Keratinocyte (primary cell): ENCODE measurements at regions not wholly inside any gene's neighbourhood (a gene's known extent, or its start where the extent isn't known, plus 50 kb on each side); places are given as distances from the start of the nearest gene placed in this dataset.

Experiments used
- DNase-seq: peaks from one replicate; pipeline ENCODE4 v3.0.0-alpha.2; 2011; ENCODE audit warnings: low read depth, missing footprints, low spot score
- FAIRE-seq: peaks from 2 replicates; lab custom pipeline; 2011; peaks lifted over from hg19 to GRCh38; lab: Jason Lieb, UNC
- H2AFZ ChIP-seq: 2 replicates; pipeline ENCODE4 v1.6.0; 2012; ENCODE audit warnings: low read length, control low read depth, inconsistent platforms; ENCODE audit not compliant: control insufficient read depth
- H3K27ac ChIP-seq: 2 replicates; pipeline ENCODE4 v1.5.1; 2011; ENCODE audit warnings: low read length; ENCODE audit not compliant: control insufficient read depth, insufficient read depth
- H3K27me3 ChIP-seq: 3 replicates; pipeline ENCODE4 v1.6.0; 2011; ENCODE audit warnings: low read length; ENCODE audit not compliant: control insufficient read depth, insufficient read depth; ENCODE audit errors: extremely low read depth
- H3K36me3 ChIP-seq, 2 experiments: 2 replicates in 1 of 2; 3 replicates in 1 of 2; pipeline ENCODE4 v1.5.1; 2011; ENCODE audit warnings: low read length in 2 of 2, mild to moderate bottlenecking in 1 of 2; ENCODE audit not compliant: control insufficient read depth in 2 of 2, insufficient read depth in 2 of 2; ENCODE audit errors: extremely low read depth in 1 of 2
- H3K4me1 ChIP-seq: 3 replicates; pipeline ENCODE4 v1.5.1; 2011; ENCODE audit warnings: low read length; ENCODE audit not compliant: control insufficient read depth, insufficient read depth; ENCODE audit errors: extremely low read depth
- H3K4me2 ChIP-seq: 3 replicates; pipeline ENCODE4 v1.6.0; 2011; ENCODE audit warnings: low read depth, low read length; ENCODE audit not compliant: control insufficient read depth, insufficient read depth; ENCODE audit errors: extremely low read depth
- H3K4me3 ChIP-seq, 3 experiments: fragments of 200-600 bp in 1 of 3; sonication (generic) in 1 of 3; 2 replicates in 2 of 3; 3 replicates in 1 of 3; pipeline ENCODE4 v1.5.1; 2011 to 2016; ENCODE audit warnings: low read length in 3 of 3, mild to moderate bottlenecking in 3 of 3, control low read depth in 2 of 3, inconsistent platforms in 1 of 3, low read depth in 1 of 3, mixed read lengths in 1 of 3, mixed run types in 1 of 3, moderate library complexity in 1 of 3; ENCODE audit not compliant: control insufficient read depth in 2 of 3, insufficient read depth in 2 of 3; ENCODE audit errors: extremely low read depth in 1 of 3
- H3K79me2 ChIP-seq: 2 replicates; pipeline ENCODE4 v1.6.0; 2012; ENCODE audit warnings: low read length; ENCODE audit not compliant: control insufficient read depth, insufficient read depth
- H3K9ac ChIP-seq: 3 replicates; pipeline ENCODE4 v1.6.0; 2011; ENCODE audit warnings: low read length; ENCODE audit not compliant: control insufficient read depth, insufficient read depth; ENCODE audit errors: extremely low read depth
- H3K9me1 ChIP-seq: 3 replicates; pipeline ENCODE4 v1.6.0; 2011; ENCODE audit warnings: low read length; ENCODE audit not compliant: control insufficient read depth, insufficient read depth; ENCODE audit errors: extremely low read depth
- H3K9me3 ChIP-seq: 2 replicates; pipeline ENCODE4 v1.5.1; 2012; ENCODE audit warnings: low read depth, low read length; ENCODE audit not compliant: control insufficient read depth
- H4K20me1 ChIP-seq: 3 replicates; pipeline ENCODE4 v1.6.0; 2011; ENCODE audit warnings: low read length; ENCODE audit not compliant: control insufficient read depth, insufficient read depth; ENCODE audit errors: extremely low read depth
- EZH2 ChIP-seq: IDR thresholded peaks from one replicate; pipeline ENCODE4 v1.6.1; 2012; ENCODE audit warnings: inconsistent platforms, mild to moderate bottlenecking, low read length, moderate library complexity
- dilution Hi-C: fragments of 300-500 bp; cut with MboI; formaldehyde crosslinking; loops from one replicate; pipeline ENCODE4 v1.7.0; 2020; ENCODE audit warnings: low sequenced_read_pairs; ENCODE audit not compliant: extremely low pct_ligation_motif_present
- TF ChIP-seq, protein P1 (sequence below), 3 experiments: IDR thresholded peaks in 1 of 3; conservative IDR thresholded peaks in 1 of 3; optimal IDR thresholded peaks in 1 of 3; 2 replicates in 2 of 3; 3 replicates in 1 of 3; pipeline versions ENCODE3 to v1.5.1; 2011; ENCODE audit warnings: low read length in 3 of 3, mild to moderate bottlenecking in 3 of 3, moderate library complexity in 2 of 3, control low read depth in 1 of 3, inconsistent platforms in 1 of 3; ENCODE audit not compliant: insufficient read depth in 2 of 3; ENCODE audit errors: extremely low read depth in 1 of 3

DNA sequence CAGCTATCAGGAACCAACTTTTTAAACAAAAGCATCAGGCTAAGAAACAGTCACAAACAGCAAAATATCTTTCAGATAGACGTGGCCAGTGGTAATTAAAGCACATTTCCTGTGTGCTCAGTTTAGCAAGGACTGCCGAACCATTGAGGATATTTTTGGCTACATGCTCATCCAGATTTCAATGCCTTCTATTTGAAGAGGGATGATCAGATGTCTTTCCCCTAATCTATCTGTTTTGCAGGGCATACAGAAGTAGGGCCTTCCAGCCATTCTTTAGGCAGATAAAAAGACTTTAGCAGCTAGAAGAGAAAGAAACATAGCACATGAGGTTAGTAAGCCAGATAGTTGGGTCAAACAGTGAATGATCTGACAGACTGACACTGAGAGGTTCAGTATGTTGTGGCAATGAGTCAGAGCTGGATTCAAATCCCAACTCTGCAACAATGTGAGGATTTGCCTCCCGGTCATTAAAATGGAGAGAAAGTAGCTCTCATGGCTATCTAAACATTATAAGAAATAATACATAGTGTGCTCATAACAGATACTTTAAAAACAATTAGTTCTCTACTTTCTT lies 100.0 kb upstream of the PRKG2 start:
- TF ChIP-seq, protein P1, sequence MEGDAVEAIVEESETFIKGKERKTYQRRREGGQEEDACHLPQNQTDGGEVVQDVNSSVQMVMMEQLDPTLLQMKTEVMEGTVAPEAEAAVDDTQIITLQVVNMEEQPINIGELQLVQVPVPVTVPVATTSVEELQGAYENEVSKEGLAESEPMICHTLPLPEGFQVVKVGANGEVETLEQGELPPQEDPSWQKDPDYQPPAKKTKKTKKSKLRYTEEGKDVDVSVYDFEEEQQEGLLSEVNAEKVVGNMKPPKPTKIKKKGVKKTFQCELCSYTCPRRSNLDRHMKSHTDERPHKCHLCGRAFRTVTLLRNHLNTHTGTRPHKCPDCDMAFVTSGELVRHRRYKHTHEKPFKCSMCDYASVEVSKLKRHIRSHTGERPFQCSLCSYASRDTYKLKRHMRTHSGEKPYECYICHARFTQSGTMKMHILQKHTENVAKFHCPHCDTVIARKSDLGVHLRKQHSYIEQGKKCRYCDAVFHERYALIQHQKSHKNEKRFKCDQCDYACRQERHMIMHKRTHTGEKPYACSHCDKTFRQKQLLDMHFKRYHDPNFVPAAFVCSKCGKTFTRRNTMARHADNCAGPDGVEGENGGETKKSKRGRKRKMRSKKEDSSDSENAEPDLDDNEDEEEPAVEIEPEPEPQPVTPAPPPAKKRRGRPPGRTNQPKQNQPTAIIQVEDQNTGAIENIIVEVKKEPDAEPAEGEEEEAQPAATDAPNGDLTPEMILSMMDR (optimal IDR thresholded peaks at IDR 0.05 in 1 of 3, IDR thresholded peaks at IDR 0.05 in 1 of 3, conservative IDR thresholded peaks at IDR 0.05 in 1 of 3; ENCODE audit: extremely low read depth in 1 of 3, insufficient read depth in 2 of 3, low read length in 3 of 3) = no peak
- no peak for TF ChIP-seq EZH2

DNA sequence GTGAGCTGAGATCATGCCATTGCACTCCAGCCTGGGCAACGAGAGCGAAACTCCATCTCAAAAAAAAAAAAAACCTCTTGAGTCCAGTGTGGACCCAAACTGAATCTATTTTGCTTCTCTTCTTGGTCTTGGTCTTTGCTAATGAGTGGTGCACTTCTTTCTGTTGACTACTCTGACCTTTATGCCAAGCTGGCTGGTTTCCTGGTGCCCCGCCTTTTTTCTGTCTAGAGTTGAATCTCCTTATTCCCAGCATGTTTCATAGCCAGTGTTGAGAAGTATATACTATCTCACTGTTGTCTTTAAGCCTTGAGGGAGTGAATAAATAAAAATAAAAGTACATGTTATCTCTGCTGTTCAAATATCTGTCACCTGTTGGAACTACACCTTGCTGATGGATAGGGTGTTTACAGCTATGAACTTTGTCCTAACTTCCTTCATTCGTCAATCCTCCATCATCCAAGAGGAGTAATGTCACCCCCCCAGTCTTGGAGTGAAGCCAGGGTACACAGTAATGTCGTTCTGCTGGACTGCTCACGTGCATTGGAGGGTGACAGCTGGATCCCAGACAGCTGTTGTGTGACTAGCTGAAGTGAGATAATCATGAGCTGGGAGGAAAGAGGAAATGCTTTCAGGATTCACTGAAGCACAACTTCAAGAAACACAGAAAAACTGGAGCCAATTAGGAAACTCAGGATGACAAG lies 99.3 kb upstream of the PRKG2 start:
- Histone ChIP-seq H2AFZ (no peak overlapping the region), H3K27ac (no peak overlapping the region), H3K4me2 (no peak overlapping the region), H3K4me3 (no peak overlapping the region), H3K9ac (no peak overlapping the region), H3K27me3 (no peaks in the 10 kb centered on the region), H3K9me1 (no peaks in the 10 kb centered on the region), H3K79me2 (no peaks in the 10 kb centered on the region), H3K9me3 (no peaks in the 10 kb centered on the region), H4K20me1 (no peaks in the 10 kb centered on the region), H3K36me3 (no peaks in the 10 kb centered on the region), H3K4me1 (no peaks in the 10 kb centered on the region)
- DNase-seq (no peak), FAIRE-seq (no peak)
- dilution Hi-C loops = no loop called here
- no peak for TF ChIP-seq EZH2
- TF ChIP-seq, protein P1 (optimal IDR thresholded peaks at IDR 0.05 in 1 of 3, IDR thresholded peaks at IDR 0.05 in 1 of 3, conservative IDR thresholded peaks at IDR 0.05 in 1 of 3; ENCODE audit: extremely low read depth in 1 of 3, insufficient read depth in 2 of 3, low read length in 3 of 3) = no peak

More for the DNA sequence above, 100.0 kb upstream of the PRKG2 start:
- H3K27me3 ChIP-seq = no peaks in the 10 kb centered on the region
- no peaks in the 10 kb centered on the region for H3K36me3 ChIP-seq
- H3K79me2 ChIP-seq = no peaks in the 10 kb centered on the region
- no peak overlapping the region for H3K27ac ChIP-seq
- H3K4me1 ChIP-seq = no peaks in the 10 kb centered on the region
- no peak overlapping the region for H3K9ac ChIP-seq
- dilution Hi-C loops = no loop called here
- H2AFZ ChIP-seq = no peak overlapping the region
- H3K4me2 ChIP-seq = no peak overlapping the region
- no peaks in the 10 kb centered on the region for H4K20me1 ChIP-seq
- H3K9me3 ChIP-seq = no peaks in the 10 kb centered on the region
- no peak overlapping the region for H3K4me3 ChIP-seq
- DNase-seq = no peak
- no peak for FAIRE-seq
- no peaks in the 10 kb centered on the region for H3K9me1 ChIP-seq
